SK-MEL-5 (cell line): ENCODE measurements at regions not wholly inside any gene's neighbourhood (a gene's known extent, or its start where the extent isn't known, plus 50 kb on each side); places are given as distances from the start of the nearest gene placed in this dataset.
"Not testable (repeated sequence)": the region's sequence is repeated elsewhere in the genome, so short reads cannot be mapped to it uniquely, and the experiment has no call there.

Source experiments
- DNase-seq: peaks from one replicate; pipeline ENCODE4 v3.0.0-alpha.2; 2016; ENCODE audit warnings: low read depth, low spot score
- in situ Hi-C: cut with HindIII; loops from 2 replicates; pipeline ENCODE4 v1.10.0; 2016; ENCODE audit warnings: low sequenced_read_pairs, high pct_unique_total_duplicates, low pct_unique_long_range_greater_than_20kb

GRCh38 chr2:175393851-175394250 lies 212.3 kb upstream of the ATP5MC3 start:
- in situ Hi-C loops = no loop called here

DNA sequence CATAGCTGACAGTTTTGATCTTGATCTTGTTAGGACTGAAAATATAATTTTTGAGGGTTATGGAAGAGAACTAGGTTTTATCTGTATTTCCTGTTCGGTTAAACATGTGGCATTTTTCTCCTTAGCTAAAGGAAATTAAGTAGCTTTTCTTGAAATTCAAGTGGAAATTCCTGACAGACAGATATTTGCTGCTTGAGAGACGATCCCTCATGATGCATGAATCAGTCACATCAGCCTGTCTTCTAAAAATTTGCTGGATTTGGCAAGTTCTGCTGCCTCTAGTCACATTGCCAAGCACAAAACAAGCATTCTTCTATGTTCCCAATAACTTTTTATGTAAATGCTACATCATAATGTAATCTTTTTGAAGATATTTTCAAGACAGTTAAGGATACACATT lies 201.8 kb upstream of the ATP5MC3 start:
- no peak for DNase-seq
- in situ Hi-C loops = no loop called here

More at GRCh38 chr2:175393851-175394250, 212.3 kb upstream of the ATP5MC3 start:
- no peak for DNase-seq

- no peak for DNase-seq
- in situ Hi-C loops = no loop called here
These were observed 192.2 kb upstream of the ATP5MC3 start for GRCh38 chr2:175373729-175374128.

GRCh38 chr2:175372704-175373701 lies 191.5 kb upstream of the ATP5MC3 start:
- DNase-seq = no peak
- in situ Hi-C loops = no loop called here

DNA sequence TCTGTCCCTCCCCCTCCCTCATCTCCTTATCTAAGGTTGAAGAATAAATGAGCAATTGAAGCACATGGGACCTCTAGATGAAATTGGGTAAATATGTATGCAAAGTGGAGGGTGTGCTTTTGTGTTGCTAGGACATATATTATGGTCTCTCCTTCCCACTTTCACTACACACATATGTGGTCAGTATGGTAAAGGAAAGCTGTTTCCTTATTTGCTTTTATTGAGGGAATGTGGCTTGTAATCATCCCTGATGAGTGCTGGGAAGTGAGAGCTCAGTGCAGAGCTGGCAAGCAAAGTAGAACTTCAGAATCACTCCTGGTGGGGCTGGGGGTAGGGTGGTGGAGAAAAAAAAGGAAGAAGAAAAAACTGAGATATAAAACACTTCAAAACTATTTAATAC lies 189.9 kb upstream of the ATP5MC3 start:
- in situ Hi-C loops = no loop called here
- no peak for DNase-seq

DNA sequence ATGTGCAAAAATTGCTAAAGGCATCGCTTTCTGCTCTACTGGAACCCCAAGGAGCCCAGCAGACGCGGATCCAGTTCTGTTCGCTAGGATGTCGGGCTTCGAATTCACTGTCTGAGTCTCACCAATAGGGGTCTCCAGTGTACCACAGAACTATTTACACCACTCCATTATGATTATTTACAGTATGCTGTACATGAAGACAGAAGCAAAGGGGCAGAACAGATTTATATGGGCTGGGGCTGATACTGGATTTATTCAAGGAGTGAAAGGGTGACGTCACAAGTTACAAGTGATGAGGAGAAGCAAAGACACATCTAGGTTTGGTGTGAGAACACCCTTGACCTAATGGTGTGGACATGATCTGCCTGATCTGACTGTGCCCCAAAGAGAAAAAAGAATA lies 185.3 kb upstream of the ATP5MC3 start:
- in situ Hi-C loops = no loop called here
- peak; percentile 76 for DNase-seq

DNA sequence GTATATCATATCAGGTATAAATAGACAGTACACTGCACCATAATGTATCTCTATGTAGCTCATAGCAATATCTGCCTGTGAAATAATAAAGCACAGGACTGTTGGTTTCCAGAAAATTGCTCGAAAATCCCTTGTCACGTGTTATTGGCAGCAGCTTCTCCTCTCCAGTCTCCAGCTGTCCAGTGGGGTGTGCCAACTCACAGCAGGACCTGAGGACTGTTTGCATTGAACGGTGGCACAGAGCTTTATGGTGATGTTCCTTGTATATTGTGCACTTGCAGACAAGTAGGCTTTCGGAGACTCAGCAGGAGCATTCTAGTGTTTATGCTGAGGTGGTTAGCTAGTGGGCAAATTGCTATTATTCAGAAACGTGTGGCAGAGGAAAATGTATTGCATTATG lies 182.2 kb upstream of the ATP5MC3 start:
- DNase-seq = no peak
- in situ Hi-C loops = no loop called here

DNA sequence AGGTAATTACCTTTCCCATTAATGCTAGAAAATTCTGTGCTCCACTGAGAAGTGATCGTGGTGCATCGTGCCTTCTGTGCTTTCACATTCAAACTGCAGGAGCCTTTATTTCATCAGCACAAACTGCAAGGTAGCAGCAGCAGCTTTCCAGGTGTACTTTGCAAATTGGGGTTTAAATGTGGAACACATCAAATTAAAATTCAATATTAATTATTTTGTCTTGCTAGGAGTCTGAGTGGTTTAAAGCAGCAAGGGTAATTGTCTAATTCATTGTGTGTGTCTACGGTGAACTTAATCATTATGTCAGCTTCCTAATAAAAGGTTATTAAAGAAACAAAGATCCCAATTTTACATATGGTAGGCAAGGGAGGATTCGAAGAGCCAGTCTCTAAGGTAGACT lies 180.8 kb upstream of the ATP5MC3 start:
- in situ Hi-C loops = no loop called here
- no peak for DNase-seq

DNA sequence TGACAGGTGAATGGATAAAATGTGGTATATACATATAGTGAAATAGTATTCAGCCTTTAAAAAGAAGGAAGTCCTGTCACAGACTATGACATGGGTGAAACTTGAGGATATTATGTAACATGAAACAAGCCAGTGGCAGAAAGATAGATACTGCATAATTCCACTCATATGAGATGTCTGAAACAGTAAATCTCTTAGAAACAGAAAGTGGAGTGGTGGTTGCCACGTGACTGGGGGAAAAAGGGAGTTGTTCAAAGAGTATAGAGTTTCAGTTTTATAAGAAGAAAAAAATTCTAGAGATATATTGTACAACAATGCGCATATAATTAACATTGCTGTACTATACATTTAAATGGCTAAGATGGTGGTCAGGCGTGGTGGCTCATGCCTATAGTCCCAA lies 178.2 kb upstream of the ATP5MC3 start:
- in situ Hi-C loops = no loop called here
- DNase-seq = no peak

DNA sequence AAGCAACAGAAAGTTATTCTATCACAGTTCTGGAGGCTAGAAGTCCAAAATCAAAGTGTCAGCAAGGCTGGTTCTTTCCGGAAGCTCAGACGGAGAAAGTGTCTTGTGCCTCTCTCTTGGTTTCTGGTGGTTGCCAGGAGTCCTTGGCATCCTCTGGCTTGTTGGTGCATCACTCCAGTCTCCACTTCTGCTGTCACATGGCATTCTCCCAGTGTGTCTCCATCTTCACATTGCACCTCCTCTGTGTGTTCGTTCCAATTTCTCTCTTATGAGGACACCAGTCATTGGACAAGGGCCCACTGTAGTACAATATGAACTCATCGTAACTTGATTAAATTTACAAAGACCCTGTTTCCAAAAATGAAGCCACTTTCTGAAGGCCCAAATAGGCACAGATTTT lies 175.4 kb upstream of the ATP5MC3 start:
- in situ Hi-C loops = no loop called here

DNA sequence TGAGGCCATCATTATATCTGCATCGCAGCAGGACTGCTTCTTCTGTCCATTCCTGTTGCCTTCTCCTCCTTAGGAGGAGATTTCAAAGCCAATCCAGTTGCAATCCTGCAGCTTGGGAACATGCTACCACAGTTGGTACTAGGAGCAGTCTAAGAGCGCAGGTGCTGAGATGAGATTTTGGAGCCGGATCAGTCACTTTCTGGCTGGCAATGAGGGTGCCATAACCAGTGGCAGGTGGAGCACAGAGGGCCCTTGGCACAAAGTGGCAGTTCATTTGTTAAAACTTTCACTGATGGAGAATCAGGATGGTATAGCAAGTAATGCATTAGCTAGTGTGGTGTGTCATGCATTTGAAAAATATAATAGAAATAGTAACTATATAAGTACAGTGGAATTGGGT lies 173.7 kb upstream of the ATP5MC3 start:
- DNase-seq = no peak
- in situ Hi-C loops = no loop called here

More for the DNA sequence above, 175.4 kb upstream of the ATP5MC3 start:
- DNase-seq = no peak

GRCh38 chr2:175353275-175353674 lies 171.8 kb upstream of the ATP5MC3 start:
- DNase-seq = no peak
- in situ Hi-C loops = no loop called here

DNA sequence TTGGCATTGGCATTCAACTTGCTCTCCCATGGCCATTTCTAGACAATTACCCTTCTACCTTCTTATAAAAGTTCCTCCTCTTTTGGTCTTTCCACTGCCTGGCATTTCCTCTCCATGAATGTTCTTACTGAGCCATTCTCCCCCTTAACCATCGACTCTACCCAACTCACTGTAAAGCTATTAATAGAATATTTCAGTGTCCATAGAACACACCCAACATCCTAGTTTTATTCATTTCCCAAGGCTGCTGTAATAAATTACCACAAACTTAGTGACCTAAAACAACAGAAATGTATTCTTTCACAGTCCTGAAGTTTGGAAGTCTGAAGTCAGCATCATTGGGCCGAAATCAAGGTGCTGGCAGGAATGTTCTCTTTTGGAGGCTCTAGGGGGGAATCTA lies 170.0 kb upstream of the ATP5MC3 start:
- no peak for DNase-seq
- in situ Hi-C loops = no loop called here

- no peak for DNase-seq
- in situ Hi-C loops = no loop called here
These were observed 168.6 kb upstream of the ATP5MC3 start for GRCh38 chr2:175350105-175350504.

- in situ Hi-C loops = no loop called here
- no peak for DNase-seq
These were observed 160.6 kb upstream of the ATP5MC3 start for GRCh38 chr2:175342085-175342484.

- no peak for DNase-seq
- in situ Hi-C loops = no loop called here
These were observed 148.7 kb upstream of the ATP5MC3 start for GRCh38 chr2:175330195-175330594.

- in situ Hi-C loops = no loop called here
- no peak for DNase-seq
These were observed 145.3 kb upstream of the ATP5MC3 start for GRCh38 chr2:175326801-175327200.

GRCh38 chr2:175326164-175326563 lies 144.7 kb upstream of the ATP5MC3 start:
- in situ Hi-C loops, DNase-seq: not testable (repeated sequence)

DNA sequence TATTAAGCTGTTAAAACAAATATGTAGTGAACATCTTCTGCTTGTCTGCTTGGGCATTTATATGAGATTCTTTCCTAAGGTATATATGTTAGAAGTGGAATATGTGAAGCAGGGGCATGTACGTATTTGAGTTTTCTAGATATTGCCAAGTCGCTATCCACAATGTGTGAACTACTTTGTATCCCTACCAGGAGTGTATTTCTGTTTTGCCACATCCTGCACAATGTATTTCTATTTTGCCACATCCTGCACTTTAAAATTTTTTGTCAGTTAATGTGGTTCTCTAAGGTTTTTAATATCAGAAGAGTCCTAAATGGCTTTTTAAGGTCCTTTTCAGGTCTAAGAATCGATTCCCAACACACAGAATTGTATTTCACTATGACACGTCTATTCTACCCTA lies 141.7 kb upstream of the ATP5MC3 start:
- DNase-seq = no peak
- in situ Hi-C loops = no loop called here
